ENCODE measurements at regions not wholly inside any gene's neighbourhood (a gene's known extent, or its start where the extent isn't known, plus 50 kb on each side); places are given as distances from the start of the nearest gene placed in this dataset.
A peak's percentile ranks its signal among the peaks of the same experiment; 100 is the strongest.

- Histone ChIP-seq H3K27ac (no peak overlapping the region), H3K4me3 (no peak overlapping the region)
- 32 to 33% methylated on average over 2 of the region's 2 CpGs for WGBS, 2 donors
Measured at GRCh38 chr18:67726882-67727281, 210.4 kb upstream of the DSEL start.

GRCh38 chr18:67717800-67718199 is 201.3 kb upstream of the DSEL start:
- no peak overlapping the region for H3K27ac ChIP-seq
- 77 to 81% methylated on average over 8 of the region's 8 CpGs for WGBS, 2 donors
- no peak for DNase-seq (ENCODE audit: low spot score in 2 of 2)
- H3K27me3 ChIP-seq, result no peaks in the 10 kb centered on the region
- no peaks in the 10 kb centered on the region for H3K4me1 ChIP-seq
- TF ChIP-seq POLR2A (IDR thresholded peaks at IDR 0.05) (no peak), CTCF (IDR thresholded peaks at IDR 0.05) (no peak), EP300 (IDR thresholded peaks at IDR 0.05) (no peak)
- H3K9me3 ChIP-seq, result no peaks in the 10 kb centered on the region
- no peak overlapping the region for H3K4me3 ChIP-seq
- no peaks in the 10 kb centered on the region for H3K36me3 ChIP-seq

More at GRCh38 chr18:67726882-67727281, 210.4 kb upstream of the DSEL start:
- H3K4me1 ChIP-seq, result no peaks in the 10 kb centered on the region
- no peaks in the 10 kb centered on the region for H3K9me3 ChIP-seq
- TF ChIP-seq EP300 (IDR thresholded peaks at IDR 0.05), result no peak
- no peak for TF ChIP-seq POLR2A (IDR thresholded peaks at IDR 0.05)
- no peak for TF ChIP-seq CTCF (IDR thresholded peaks at IDR 0.05)
- H3K36me3 ChIP-seq, result no peaks in the 10 kb centered on the region
- no peak for DNase-seq (ENCODE audit: low spot score in 2 of 2)
- no peaks in the 10 kb centered on the region for H3K27me3 ChIP-seq

GRCh38 chr18:67715567-67715966 is 199.0 kb upstream of the DSEL start:
- no peaks in the 10 kb centered on the region for H3K4me1 ChIP-seq
- no peak for TF ChIP-seq EP300 (IDR thresholded peaks at IDR 0.05)
- no peak for TF ChIP-seq POLR2A (IDR thresholded peaks at IDR 0.05)
- TF ChIP-seq CTCF (IDR thresholded peaks at IDR 0.05), result no peak
- no peaks in the 10 kb centered on the region for H3K36me3 ChIP-seq
- H3K4me3 ChIP-seq, result no peak overlapping the region
- H3K27ac ChIP-seq, result no peak overlapping the region
- DNase-seq (ENCODE audit: low spot score in 2 of 2), result no peak
- H3K27me3 ChIP-seq, result no peaks in the 10 kb centered on the region
- 44% methylated on average over 2 of the region's 2 CpGs for WGBS, 2 donors
- H3K9me3 ChIP-seq, result no peaks in the 10 kb centered on the region

- no peaks in the 10 kb centered on the region for H3K27me3 ChIP-seq
- H3K27ac ChIP-seq, result no peak overlapping the region
- WGBS, 2 donors, result 58 to 73% methylated on average over 2 of the region's 2 CpGs
- no peak for DNase-seq (ENCODE audit: low spot score in 2 of 2)
- H3K4me1 ChIP-seq, result no peaks in the 10 kb centered on the region
- no peak overlapping the region for H3K4me3 ChIP-seq
- no peaks in the 10 kb centered on the region for H3K36me3 ChIP-seq
- no peak for TF ChIP-seq EP300 (IDR thresholded peaks at IDR 0.05)
- TF ChIP-seq CTCF (IDR thresholded peaks at IDR 0.05), result peak in 1 of 5 experiments; percentile 6
- TF ChIP-seq POLR2A (IDR thresholded peaks at IDR 0.05), result no peak
- H3K9me3 ChIP-seq, result no peaks in the 10 kb centered on the region
Measured at GRCh38 chr18:67710639-67711038, 194.1 kb upstream of the DSEL start.

GRCh38 chr18:67705748-67706147 is 189.2 kb upstream of the DSEL start:
- H3K27me3 ChIP-seq, result no peaks in the 10 kb centered on the region
- no peak overlapping the region for H3K27ac ChIP-seq
- no peak overlapping the region for H3K4me3 ChIP-seq
- 84 to 85% methylated on average over 2 of the region's 2 CpGs for WGBS, 2 donors
- no peak for TF ChIP-seq EP300 (IDR thresholded peaks at IDR 0.05)
- no peak for TF ChIP-seq CTCF (IDR thresholded peaks at IDR 0.05)
- TF ChIP-seq POLR2A (IDR thresholded peaks at IDR 0.05), result no peak
- no peaks in the 10 kb centered on the region for H3K9me3 ChIP-seq
- H3K4me1 ChIP-seq, result no peaks in the 10 kb centered on the region
- DNase-seq (ENCODE audit: low spot score in 2 of 2), result no peak
- H3K36me3 ChIP-seq, result no peaks in the 10 kb centered on the region
